Keratinocyte (primary cell): ENCODE measurements at regions not wholly inside any gene's neighbourhood (a gene's known extent, or its start where the extent isn't known, plus 50 kb on each side); places are given as distances from the start of the nearest gene placed in this dataset.
"Not testable (repeated sequence)": the region's sequence is repeated elsewhere in the genome, so short reads cannot be mapped to it uniquely, and the experiment has no call there.

Source experiments
- DNase-seq: peaks from one replicate; pipeline ENCODE4 v3.0.0-alpha.2; 2011; ENCODE audit warnings: low read depth, missing footprints, low spot score
- FAIRE-seq: peaks from 2 replicates; lab custom pipeline; 2011; peaks lifted over from hg19 to GRCh38; lab: Jason Lieb, UNC
- H2AFZ ChIP-seq: 2 replicates; pipeline ENCODE4 v1.6.0; 2012; ENCODE audit warnings: low read length, control low read depth, inconsistent platforms; ENCODE audit not compliant: control insufficient read depth
- H3K27ac ChIP-seq: 2 replicates; pipeline ENCODE4 v1.5.1; 2011; ENCODE audit warnings: low read length; ENCODE audit not compliant: control insufficient read depth, insufficient read depth
- H3K27me3 ChIP-seq: 3 replicates; pipeline ENCODE4 v1.6.0; 2011; ENCODE audit warnings: low read length; ENCODE audit not compliant: control insufficient read depth, insufficient read depth; ENCODE audit errors: extremely low read depth
- H3K36me3 ChIP-seq, 2 experiments: 2 replicates in 1 of 2; 3 replicates in 1 of 2; pipeline ENCODE4 v1.5.1; 2011; ENCODE audit warnings: low read length in 2 of 2, mild to moderate bottlenecking in 1 of 2; ENCODE audit not compliant: control insufficient read depth in 2 of 2, insufficient read depth in 2 of 2; ENCODE audit errors: extremely low read depth in 1 of 2
- H3K4me1 ChIP-seq: 3 replicates; pipeline ENCODE4 v1.5.1; 2011; ENCODE audit warnings: low read length; ENCODE audit not compliant: control insufficient read depth, insufficient read depth; ENCODE audit errors: extremely low read depth
- H3K4me2 ChIP-seq: 3 replicates; pipeline ENCODE4 v1.6.0; 2011; ENCODE audit warnings: low read depth, low read length; ENCODE audit not compliant: control insufficient read depth, insufficient read depth; ENCODE audit errors: extremely low read depth
- H3K4me3 ChIP-seq, 3 experiments: fragments of 200-600 bp in 1 of 3; sonication (generic) in 1 of 3; 2 replicates in 2 of 3; 3 replicates in 1 of 3; pipeline ENCODE4 v1.5.1; 2011 to 2016; ENCODE audit warnings: low read length in 3 of 3, mild to moderate bottlenecking in 3 of 3, control low read depth in 2 of 3, inconsistent platforms in 1 of 3, low read depth in 1 of 3, mixed read lengths in 1 of 3, mixed run types in 1 of 3, moderate library complexity in 1 of 3; ENCODE audit not compliant: control insufficient read depth in 2 of 3, insufficient read depth in 2 of 3; ENCODE audit errors: extremely low read depth in 1 of 3
- H3K79me2 ChIP-seq: 2 replicates; pipeline ENCODE4 v1.6.0; 2012; ENCODE audit warnings: low read length; ENCODE audit not compliant: control insufficient read depth, insufficient read depth
- H3K9ac ChIP-seq: 3 replicates; pipeline ENCODE4 v1.6.0; 2011; ENCODE audit warnings: low read length; ENCODE audit not compliant: control insufficient read depth, insufficient read depth; ENCODE audit errors: extremely low read depth
- H3K9me1 ChIP-seq: 3 replicates; pipeline ENCODE4 v1.6.0; 2011; ENCODE audit warnings: low read length; ENCODE audit not compliant: control insufficient read depth, insufficient read depth; ENCODE audit errors: extremely low read depth
- H3K9me3 ChIP-seq: 2 replicates; pipeline ENCODE4 v1.5.1; 2012; ENCODE audit warnings: low read depth, low read length; ENCODE audit not compliant: control insufficient read depth
- H4K20me1 ChIP-seq: 3 replicates; pipeline ENCODE4 v1.6.0; 2011; ENCODE audit warnings: low read length; ENCODE audit not compliant: control insufficient read depth, insufficient read depth; ENCODE audit errors: extremely low read depth
- CTCF ChIP-seq, 3 experiments: IDR thresholded peaks in 1 of 3; conservative IDR thresholded peaks in 1 of 3; optimal IDR thresholded peaks in 1 of 3; 2 replicates in 2 of 3; 3 replicates in 1 of 3; pipeline versions ENCODE3 to v1.5.1; 2011; ENCODE audit warnings: low read length in 3 of 3, mild to moderate bottlenecking in 3 of 3, moderate library complexity in 2 of 3, control low read depth in 1 of 3, inconsistent platforms in 1 of 3; ENCODE audit not compliant: insufficient read depth in 2 of 3; ENCODE audit errors: extremely low read depth in 1 of 3
- EZH2 ChIP-seq: IDR thresholded peaks from one replicate; pipeline ENCODE4 v1.6.1; 2012; ENCODE audit warnings: inconsistent platforms, mild to moderate bottlenecking, low read length, moderate library complexity
- dilution Hi-C: fragments of 300-500 bp; cut with MboI; formaldehyde crosslinking; loops from one replicate; pipeline ENCODE4 v1.7.0; 2020; ENCODE audit warnings: low sequenced_read_pairs; ENCODE audit not compliant: extremely low pct_ligation_motif_present

GRCh38 chr9:26782899-26783298 is 109.7 kb downstream of the CAAP1 start:
- Histone ChIP-seq H3K27ac (no peak overlapping the region), H3K9me1 (no peaks in the 10 kb centered on the region), H3K4me3 (no peak overlapping the region), H3K36me3 (no peaks in the 10 kb centered on the region), H3K9ac (no peak overlapping the region), H3K27me3 (peaks cover 6% of the 10 kb centered on the region), H3K79me2 (no peaks in the 10 kb centered on the region), H3K4me2 (no peak overlapping the region), H4K20me1 (no peaks in the 10 kb centered on the region), H3K9me3 (no peaks in the 10 kb centered on the region), H3K4me1 (no peaks in the 10 kb centered on the region), H2AFZ (no peak overlapping the region)
- no peak for TF ChIP-seq CTCF (optimal IDR thresholded peaks at IDR 0.05 in 1 of 3, IDR thresholded peaks at IDR 0.05 in 1 of 3, conservative IDR thresholded peaks at IDR 0.05 in 1 of 3; ENCODE audit: extremely low read depth in 1 of 3, insufficient read depth in 2 of 3, low read length in 3 of 3)
- TF ChIP-seq EZH2: no peak
- DNase-seq (no peak), FAIRE-seq (no peak)
- dilution Hi-C loops: no loop called here

- Histone ChIP-seq H3K36me3 (no peaks in the 10 kb centered on the region), H3K9me1 (no peaks in the 10 kb centered on the region), H2AFZ (no peak overlapping the region), H3K27me3 (peaks cover 6% of the 10 kb centered on the region), H4K20me1 (no peaks in the 10 kb centered on the region), H3K4me2 (no peak overlapping the region), H3K9me3 (no peaks in the 10 kb centered on the region), H3K27ac (no peak overlapping the region), H3K4me3 (no peak overlapping the region), H3K79me2 (no peaks in the 10 kb centered on the region), H3K4me1 (no peaks in the 10 kb centered on the region), H3K9ac (no peak overlapping the region)
- DNase-seq: no peak
- FAIRE-seq: no peak
- dilution Hi-C loops: no loop called here
- no peak for TF ChIP-seq CTCF (optimal IDR thresholded peaks at IDR 0.05 in 1 of 3, IDR thresholded peaks at IDR 0.05 in 1 of 3, conservative IDR thresholded peaks at IDR 0.05 in 1 of 3; ENCODE audit: extremely low read depth in 1 of 3, insufficient read depth in 2 of 3, low read length in 3 of 3)
- no peak for TF ChIP-seq EZH2
Measured at GRCh38 chr9:26781906-26782305, 110.7 kb downstream of the CAAP1 start.

- H3K9me3 ChIP-seq, H3K36me3 ChIP-seq, H3K4me1 ChIP-seq, H3K4me3 ChIP-seq, DNase-seq, H4K20me1 ChIP-seq, H3K4me2 ChIP-seq, H2AFZ ChIP-seq, H3K9me1 ChIP-seq, H3K79me2 ChIP-seq, H3K27ac ChIP-seq, FAIRE-seq, dilution Hi-C loops, H3K27me3 ChIP-seq, H3K9ac ChIP-seq: not testable (repeated sequence)
Measured at GRCh38 chr9:26780307-26780706, 112.3 kb downstream of the CAAP1 start.
